GM23338 (cell line): ENCODE measurements at regions not wholly inside any gene's neighbourhood (a gene's known extent, or its start where the extent isn't known, plus 50 kb on each side); places are given as distances from the start of the nearest gene placed in this dataset.
"Not testable (repeated sequence)": the region's sequence is repeated elsewhere in the genome, so short reads cannot be mapped to it uniquely, and the experiment has no call there.

Experiments used
- ATAC-seq: fragments of 200-7000 bp; cut with Tn5 transposase; 3 replicates; pipeline ENCODE4 v1.9.1; 2020
- DNase-seq: peaks from one replicate; pipeline ENCODE4 v3.0.0-alpha.2; 2015; ENCODE audit warnings: low spot score
- H2AFZ ChIP-seq: fragments of 200-600 bp; sonication (generic); 2 replicates; pipeline ENCODE4 v1.8.0; 2016; ENCODE audit warnings: antibody characterized with exemption, mild to moderate bottlenecking, moderate library complexity
- H3F3A ChIP-seq: fragments of 200-600 bp; sonication (generic); replicated peaks from 2 replicates; pipeline ENCODE4 v1.8.0; 2017; ENCODE audit warnings: antibody characterized with exemption, mixed run types, low read depth
- H3K27ac ChIP-seq: fragments of 200-600 bp; sonication (generic); 2 replicates; pipeline ENCODE4 v1.6.1; 2016; ENCODE audit warnings: low read depth
- H3K27me3 ChIP-seq: fragments of 200-600 bp; sonication (generic); 2 replicates; pipeline ENCODE4 v1.8.0; 2016; ENCODE audit warnings: mild to moderate bottlenecking, mixed run types, moderate library complexity; ENCODE audit not compliant: insufficient read depth
- H3K36me3 ChIP-seq: fragments of 200-600 bp; sonication (generic); 2 replicates; pipeline ENCODE4 v1.8.0; 2016; ENCODE audit warnings: mild to moderate bottlenecking; ENCODE audit not compliant: insufficient read depth
- H3K4me1 ChIP-seq: fragments of 200-600 bp; sonication (generic); 2 replicates; pipeline ENCODE4 v1.8.0; 2016; ENCODE audit warnings: mild to moderate bottlenecking, moderate library complexity; ENCODE audit not compliant: insufficient read depth
- H3K4me2 ChIP-seq: fragments of 200-600 bp; sonication (generic); 2 replicates; pipeline ENCODE4 v1.7.1; 2017; ENCODE audit warnings: mixed run types
- H3K4me3 ChIP-seq: fragments of 200-600 bp; sonication (generic); 2 replicates; pipeline ENCODE4 v1.6.1; 2016; ENCODE audit warnings: mixed run types
- H3K79me2 ChIP-seq: fragments of 200-600 bp; sonication (generic); replicated peaks from 2 replicates; pipeline ENCODE4 v1.8.0; 2017; ENCODE audit warnings: mild to moderate bottlenecking; ENCODE audit not compliant: insufficient read depth
- H3K9me2 ChIP-seq: fragments of 200-600 bp; sonication (generic); 2 replicates; pipeline ENCODE4 v1.8.0; 2017; ENCODE audit not compliant: insufficient read depth
- H4K20me1 ChIP-seq: fragments of 200-600 bp; sonication (generic); replicated peaks from 2 replicates; pipeline ENCODE4 v1.8.0; 2017; ENCODE audit warnings: mild to moderate bottlenecking; ENCODE audit not compliant: insufficient read depth
- H3K27ac Mint-ChIP-seq: 2 replicates; pipeline ENCODE4 v1.8.0; 2020; ENCODE audit warnings: inconsistent platforms, mild to moderate bottlenecking, moderate library complexity, mixed read lengths
- H3K27me3 Mint-ChIP-seq: 3 replicates; pipeline ENCODE4 v1.8.0; 2022; ENCODE audit warnings: low read depth, mild to moderate bottlenecking, moderate library complexity, mixed read lengths, inconsistent platforms; ENCODE audit not compliant: insufficient read depth, poor library complexity
- H3K36me3 Mint-ChIP-seq: 3 replicates; pipeline ENCODE4 v1.8.0; 2021; ENCODE audit warnings: low read depth, mild to moderate bottlenecking, inconsistent platforms, moderate library complexity, mixed read lengths
- H3K4me1 Mint-ChIP-seq: 3 replicates; pipeline ENCODE4 v1.8.0; 2020; ENCODE audit warnings: mild to moderate bottlenecking, inconsistent platforms, mixed read lengths
- H3K4me3 Mint-ChIP-seq: 3 replicates; pipeline ENCODE4 v1.8.0; 2021; ENCODE audit warnings: moderate library complexity, mild to moderate bottlenecking, inconsistent platforms, mixed read lengths
- H3K9me3 Mint-ChIP-seq: 3 replicates; pipeline ENCODE4 v1.8.0; 2020; ENCODE audit warnings: moderate library complexity, mild to moderate bottlenecking, inconsistent platforms, mixed read lengths
- CREB1 ChIP-seq: fragments of 250-450 bp; sonication (Bioruptor Pico); IDR thresholded peaks from 2 replicates; pipeline ENCODE4 v1.5.0; 2020; ENCODE audit warnings: low read depth, mild to moderate bottlenecking, moderate library complexity
- EZH2 ChIP-seq: fragments of 200-600 bp; sonication (generic); IDR thresholded peaks from one replicate; pipeline ENCODE4 v1.8.0; 2017; ENCODE audit warnings: antibody characterized with exemption, mild to moderate bottlenecking, low read depth; ENCODE audit not compliant: unreplicated experiment
- EZH2phosphoT487 ChIP-seq: fragments of 200-600 bp; sonication (generic); IDR thresholded peaks from one replicate; pipeline ENCODE4 v1.8.1; 2018; ENCODE audit warnings: antibody characterized with exemption; ENCODE audit not compliant: unreplicated experiment
- JUNB ChIP-seq: IDR thresholded peaks from one replicate; pipeline ENCODE4 v1.6.1; 2016; ENCODE audit warnings: antibody characterized with exemption; ENCODE audit not compliant: unreplicated experiment
- NANOG ChIP-seq: IDR thresholded peaks from 2 replicates; pipeline ENCODE4 v1.6.1; 2016; ENCODE audit warnings: antibody characterized with exemption, borderline replicate concordance
- POLR2AphosphoS5 ChIP-seq: IDR thresholded peaks from 2 replicates; pipeline ENCODE4 v1.6.1; 2016; ENCODE audit warnings: antibody characterized with exemption, low read depth
- REST ChIP-seq: IDR thresholded peaks from one replicate; pipeline ENCODE4 v1.6.1; 2018; ENCODE audit warnings: antibody characterized with exemption; ENCODE audit not compliant: unreplicated experiment

- Mint-ChIP-seq H3K4me3 (peak overlapping the region; percentile 57), H3K9me3 (peaks cover 15% of the 10 kb centered on the region; the same call in 2 of the 3 replicates), H3K27ac (no peak overlapping the region), H3K4me1 (peaks cover 16% of the 10 kb centered on the region), H3K27me3 (peaks cover 26% of the 10 kb centered on the region), H3K36me3 (peaks cover 10% of the 10 kb centered on the region; the same call in 2 of the 3 replicates)
- peaks cover 45% of the 10 kb centered on the region for H3K27me3 ChIP-seq
- no peaks in the 10 kb centered on the region for H3K9me2 ChIP-seq
- peaks cover 18% of the 10 kb centered on the region for H3K4me1 ChIP-seq
- peak overlapping the region; percentile 54 for H3K4me3 ChIP-seq
- no peaks in the 10 kb centered on the region for H3K36me3 ChIP-seq
- DNase-seq (peak; percentile 42), ATAC-seq (peak; percentile 81)
- H3F3A ChIP-seq, result no peaks in the 10 kb centered on the region
- H3K79me2 ChIP-seq, result no peaks in the 10 kb centered on the region
- peak overlapping the region; percentile 73 for H3K4me2 ChIP-seq
- H2AFZ ChIP-seq, result peak overlapping the region; percentile 81; the same call in 1 of the 2 replicates
- TF ChIP-seq EZH2 (peak; percentile 81), POLR2AphosphoS5 (no peak)
- H3K27ac ChIP-seq, result no peak overlapping the region
- H4K20me1 ChIP-seq, result no peaks in the 10 kb centered on the region
Measured at GRCh38 chr2:131425231-131425941, 50.5 kb upstream of the TUBA3D start.

GRCh38 chr2:131424605-131425114, 51.3 kb upstream of the TUBA3D start:
- peaks cover 26% of the 10 kb centered on the region for H3K27me3 Mint-ChIP-seq

DNA sequence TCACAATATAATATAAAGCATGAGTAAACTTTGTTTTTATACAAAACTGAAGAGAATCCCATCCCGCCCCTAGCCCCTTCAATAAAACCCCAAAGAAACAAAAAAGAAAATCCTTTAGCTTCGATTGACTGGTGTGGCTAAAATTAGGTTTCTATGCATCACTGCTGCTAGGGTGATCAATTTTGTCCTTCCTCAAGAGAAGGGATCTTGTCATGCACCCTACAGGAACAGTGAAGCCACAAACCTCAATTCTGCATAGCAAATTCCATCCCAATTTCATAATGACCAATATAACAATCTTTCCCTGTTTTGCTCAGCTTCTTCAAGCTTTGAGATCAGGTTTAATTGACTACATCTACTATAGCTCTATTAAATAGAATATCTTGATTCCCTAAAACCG, 55.2 kb upstream of the TUBA3D start:
- not testable (repeated sequence) for H3K27ac ChIP-seq, H3K4me3 Mint-ChIP-seq, H3K4me2 ChIP-seq, H3K4me3 ChIP-seq, H3K27ac Mint-ChIP-seq, H3K9me2 ChIP-seq, H2AFZ ChIP-seq, H3K36me3 ChIP-seq, DNase-seq, H3K79me2 ChIP-seq, H3F3A ChIP-seq, ATAC-seq, H4K20me1 ChIP-seq
- peaks cover 32% of the 10 kb centered on the region for H3K4me1 Mint-ChIP-seq
- H3K27me3 Mint-ChIP-seq, result peaks cover 21% of the 10 kb centered on the region
- peaks cover 28% of the 10 kb centered on the region for H3K27me3 ChIP-seq
- H3K36me3 Mint-ChIP-seq, result peaks cover 10% of the 10 kb centered on the region; the same call in 2 of the 3 replicates
- peaks cover 28% of the 10 kb centered on the region for H3K4me1 ChIP-seq
- H3K9me3 Mint-ChIP-seq, result peaks cover 15% of the 10 kb centered on the region; the same call in 2 of the 3 replicates

More at GRCh38 chr2:131424605-131425114, 51.3 kb upstream of the TUBA3D start:
- not testable (repeated sequence) for H3K36me3 ChIP-seq, H3F3A ChIP-seq, H3K79me2 ChIP-seq, H4K20me1 ChIP-seq, H3K27ac Mint-ChIP-seq, H3K27ac ChIP-seq, H3K9me2 ChIP-seq
- H3K4me2 ChIP-seq, result peak overlapping the region; percentile 67
- ATAC-seq, result peak; percentile 66
- peak; percentile 37 for DNase-seq
- peak overlapping the region; percentile 93; the same call in 1 of the 2 replicates for H2AFZ ChIP-seq
- H3K9me3 Mint-ChIP-seq, result peaks cover 15% of the 10 kb centered on the region; the same call in 2 of the 3 replicates
- H3K27me3 ChIP-seq, result peaks cover 45% of the 10 kb centered on the region
- peak overlapping the region; percentile 46 for H3K4me3 ChIP-seq
- H3K4me1 Mint-ChIP-seq, result peaks cover 24% of the 10 kb centered on the region
- peak overlapping the region; percentile 71 for H3K4me3 Mint-ChIP-seq
- H3K36me3 Mint-ChIP-seq, result peaks cover 10% of the 10 kb centered on the region; the same call in 2 of the 3 replicates
- peaks cover 21% of the 10 kb centered on the region for H3K4me1 ChIP-seq

DNA sequence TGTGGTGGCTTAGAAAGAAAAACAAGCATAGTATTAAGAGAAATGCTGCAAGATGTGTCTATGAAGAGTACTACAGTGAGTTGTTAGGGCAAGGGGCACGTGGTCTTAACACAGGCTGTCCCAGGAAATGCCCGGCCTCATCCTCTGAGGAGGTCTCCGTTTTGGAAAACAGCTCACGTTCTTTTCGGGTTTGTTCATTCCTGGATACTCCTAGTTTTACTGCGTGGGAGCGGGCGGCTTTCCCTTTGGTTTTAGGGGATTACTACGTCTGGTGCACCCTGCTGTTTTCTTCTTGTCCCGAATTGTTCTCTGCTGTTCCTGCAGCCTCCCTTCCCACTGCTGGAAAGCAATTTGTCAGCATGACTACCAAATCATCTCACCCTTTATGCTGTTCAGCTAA, 55.5 kb upstream of the RAB6D start:
- Histone ChIP-seq H3K4me2 (peak overlapping the region; percentile 39), H2AFZ (peak overlapping the region; percentile 72), H3K27me3 (peaks cover 21% of the 10 kb centered on the region), H4K20me1 (no peaks in the 10 kb centered on the region), H3K9me2 (no peaks in the 10 kb centered on the region), H3K36me3 (no peaks in the 10 kb centered on the region), H3K79me2 (no peaks in the 10 kb centered on the region), H3K4me3 (peak overlapping the region; percentile 25), H3F3A (no peaks in the 10 kb centered on the region), H3K4me1 (peaks cover 25% of the 10 kb centered on the region), H3K27ac (peak overlapping the region; percentile 40; the same call in 1 of the 2 replicates)
- DNase-seq, result peak; percentile 38
- H3K27ac Mint-ChIP-seq, result peak overlapping the region; percentile 71; the same call in 1 of the 2 replicates
- peaks cover 13% of the 10 kb centered on the region; the same call in 2 of the 3 replicates for H3K9me3 Mint-ChIP-seq
- peaks cover 13% of the 10 kb centered on the region for H3K27me3 Mint-ChIP-seq
- peak overlapping the region; percentile 52 for H3K4me3 Mint-ChIP-seq
- peaks cover 32% of the 10 kb centered on the region for H3K4me1 Mint-ChIP-seq
- H3K36me3 Mint-ChIP-seq, result peaks cover 8% of the 10 kb centered on the region; the same call in 2 of the 3 replicates
- TF ChIP-seq EZH2phosphoT487 (no peak), POLR2AphosphoS5 (no peak), JUNB (no peak), CREB1 (CRISPR knock-in tag) (0 out of 2 replicates have a peak, but pooled peaks have one; percentile 33), REST (no peak), NANOG (no peak)
- peak; percentile 74 for ATAC-seq
